NAMALWA (cell line): ENCODE measurements at regions not wholly inside any gene's neighbourhood (a gene's known extent, or its start where the extent isn't known, plus 50 kb on each side); places are given as distances from the start of the nearest gene placed in this dataset.
"Not testable (repeated sequence)": the region's sequence is repeated elsewhere in the genome, so short reads cannot be mapped to it uniquely, and the experiment has no call there.

Experiments
- DNase-seq: peaks from one replicate; pipeline ENCODE4 v3.0.0-alpha.2; 2015; ENCODE audit warnings: low spot score

GRCh38 chr12:34226044-34226443, 203.7 kb downstream of the ALG10 start:
- not testable (repeated sequence) for DNase-seq

GRCh38 chr12:34228046-34228445, 205.8 kb downstream of the ALG10 start:
- not testable (repeated sequence) for DNase-seq

- DNase-seq: not testable (repeated sequence)
These were observed 206.7 kb downstream of the ALG10 start for GRCh38 chr12:34229033-34229432.

- DNase-seq: no peak
These were observed 211.3 kb downstream of the ALG10 start for GRCh38 chr12:34233618-34234017.

- no peak for DNase-seq
These were observed 213.8 kb downstream of the ALG10 start for GRCh38 chr12:34236073-34236472.

GRCh38 chr12:34244608-34245007, 222.3 kb downstream of the ALG10 start:
- no peak for DNase-seq

- no peak for DNase-seq
These were observed 227.0 kb downstream of the ALG10 start for GRCh38 chr12:34249271-34249670.

GRCh38 chr12:34251879-34252278, 229.6 kb downstream of the ALG10 start:
- DNase-seq: not testable (repeated sequence)

GRCh38 chr12:34253674-34254073, 231.4 kb downstream of the ALG10 start:
- no peak for DNase-seq

GRCh38 chr12:34257093-34257492, 234.8 kb downstream of the ALG10 start:
- peak; percentile 28 for DNase-seq

GRCh38 chr12:34262140-34262539, 239.8 kb downstream of the ALG10 start:
- DNase-seq: not testable (repeated sequence)

- DNase-seq: no peak
These were observed 241.8 kb downstream of the ALG10 start for GRCh38 chr12:34264110-34264509.

- not testable (repeated sequence) for DNase-seq
These were observed 251.4 kb downstream of the ALG10 start for GRCh38 chr12:34273703-34274102.

- no peak for DNase-seq
These were observed 252.8 kb downstream of the ALG10 start for GRCh38 chr12:34275129-34275528.

- no peak for DNase-seq
These were observed 264.2 kb downstream of the ALG10 start for GRCh38 chr12:34286483-34286882.

- DNase-seq: no peak
These were observed 264.6 kb downstream of the ALG10 start for GRCh38 chr12:34286934-34287333.

GRCh38 chr12:34287437-34287836, 265.1 kb downstream of the ALG10 start:
- DNase-seq: no peak

GRCh38 chr12:34287986-34288962, 266.0 kb downstream of the ALG10 start:
- DNase-seq: no peak

GRCh38 chr12:34288963-34289345, 266.7 kb downstream of the ALG10 start:
- DNase-seq: no peak

- no peak for DNase-seq
These were observed 267.4 kb downstream of the ALG10 start for GRCh38 chr12:34289431-34290380.

GRCh38 chr12:34290381-34290995, 268.2 kb downstream of the ALG10 start:
- DNase-seq: no peak

GRCh38 chr12:34291001-34291400, 268.7 kb downstream of the ALG10 start:
- no peak for DNase-seq
